CD4-positive, alpha-beta T cell treated with Interleukin-4 for 4 hours (primary cell): ENCODE measurements at regions not wholly inside any gene's neighbourhood (a gene's known extent, or its start where the extent isn't known, plus 50 kb on each side); places are given as distances from the start of the nearest gene placed in this dataset.
"Not testable (repeated sequence)": the region's sequence is repeated elsewhere in the genome, so short reads cannot be mapped to it uniquely, and the experiment has no call there.

Experiments used
- DNase-seq: peaks from one replicate; pipeline ENCODE4 v3.0.0-alpha.2; 2020

DNA sequence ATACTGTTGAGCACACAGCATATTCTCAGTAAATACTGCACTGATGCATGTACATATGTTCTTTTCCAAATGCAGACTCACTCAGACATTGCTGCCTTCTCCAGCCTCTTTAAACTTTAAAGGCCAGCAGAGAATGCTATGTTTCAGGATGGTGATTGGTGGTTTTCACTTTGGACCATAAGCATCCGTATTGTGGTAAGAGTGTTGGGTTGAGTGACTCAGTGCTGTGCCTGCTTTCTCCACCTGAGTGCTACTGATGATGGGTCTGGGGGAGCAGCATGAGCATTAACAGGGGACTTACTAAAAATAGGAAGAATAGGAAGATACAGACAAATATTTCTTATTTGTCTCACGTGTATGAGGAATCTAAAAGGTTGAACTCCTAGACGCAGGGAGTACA is 56.3 kb upstream of the ZNF92 start:
- DNase-seq: no peak

DNA sequence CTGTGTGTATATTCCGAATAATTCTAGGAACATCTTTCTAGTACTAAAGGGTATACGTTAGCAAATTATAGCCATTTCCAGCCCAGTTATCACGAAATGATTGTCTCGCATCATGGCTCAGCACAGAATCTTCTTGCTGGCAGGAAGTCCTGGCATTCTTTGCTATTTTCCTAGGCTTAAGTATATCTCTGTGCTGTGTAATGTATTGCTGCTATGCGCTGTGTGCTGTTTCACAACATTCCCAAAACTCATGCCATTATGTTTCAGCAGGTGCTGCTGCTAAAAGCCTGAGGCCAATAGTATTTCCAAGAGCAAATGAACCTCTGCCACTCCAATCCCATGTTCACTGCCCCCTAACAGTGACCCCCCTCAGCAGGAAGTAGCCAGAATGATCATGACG is 62.9 kb upstream of the ZNF92 start:
- DNase-seq: no peak

DNA sequence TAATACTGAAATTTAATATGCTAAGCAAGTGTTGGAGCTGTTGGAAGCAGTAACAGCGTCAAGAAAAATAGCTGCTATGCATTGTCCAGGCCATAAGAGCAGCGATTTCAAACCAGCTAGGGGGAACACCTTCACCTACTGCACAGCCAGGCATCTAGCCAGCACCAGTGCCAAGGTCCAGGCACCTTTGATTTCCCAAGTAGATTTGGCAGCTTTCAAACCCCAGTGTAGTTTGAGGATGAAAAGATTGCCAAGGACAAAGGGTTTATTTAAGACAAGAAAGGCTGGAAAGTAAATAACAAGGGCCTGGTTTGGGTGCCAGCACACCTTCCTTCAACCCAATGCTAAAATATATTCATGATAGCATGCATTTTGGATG is 65.4 kb upstream of the ZNF92 start:
- DNase-seq: no peak

DNA sequence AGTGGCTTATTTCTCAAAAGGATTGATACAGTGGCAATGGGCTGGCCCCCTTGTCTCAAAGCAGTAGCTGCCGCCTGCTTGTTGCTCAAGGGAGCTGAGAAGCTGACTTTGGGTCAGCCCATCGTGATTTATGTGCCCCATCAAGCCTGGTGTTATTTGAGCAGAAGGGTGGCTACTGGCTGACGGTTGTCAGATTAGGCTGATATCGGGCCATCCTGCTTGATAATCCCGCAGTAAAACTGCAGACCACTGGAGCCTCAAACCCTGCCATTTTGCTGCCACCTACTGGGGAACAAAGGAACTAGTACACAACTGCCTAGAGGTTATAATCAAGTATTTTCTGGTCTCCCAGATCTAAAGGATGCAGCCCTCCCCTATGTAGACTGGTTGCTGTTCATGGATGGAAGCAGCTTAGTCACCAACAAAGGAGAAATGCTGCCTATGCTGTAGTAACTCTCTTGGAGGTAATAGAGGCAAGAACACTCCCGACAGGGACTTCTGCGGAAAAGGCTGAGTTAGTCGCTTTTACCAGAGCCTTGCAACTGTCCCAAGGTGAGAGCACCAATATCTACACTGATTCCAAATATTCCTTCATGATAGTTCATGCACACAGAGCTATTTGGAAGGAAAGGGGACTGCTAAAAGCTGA is 65.9 kb upstream of the ZNF92 start:
- peak; percentile 41 for DNase-seq

DNA sequence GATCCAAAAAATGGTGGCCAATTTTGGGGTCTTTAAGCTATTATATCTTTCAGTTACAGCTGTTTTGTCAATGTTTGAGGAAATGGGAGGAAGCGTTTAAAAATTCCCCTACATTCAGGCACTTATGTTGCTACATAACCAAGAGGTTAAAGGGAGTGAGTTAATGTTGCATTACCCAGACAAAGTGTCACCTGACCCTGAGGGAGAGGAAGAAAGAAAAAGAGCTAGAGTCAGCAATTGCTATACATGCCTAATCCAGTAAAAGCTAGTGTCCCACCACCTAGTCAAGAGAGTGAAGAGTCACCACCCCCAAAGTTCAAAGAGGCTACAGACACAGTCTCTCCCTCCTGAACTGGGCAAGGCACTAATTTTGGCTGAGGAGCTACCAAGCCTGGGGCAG is 69.5 kb upstream of the ZNF92 start:
- no peak for DNase-seq

DNA sequence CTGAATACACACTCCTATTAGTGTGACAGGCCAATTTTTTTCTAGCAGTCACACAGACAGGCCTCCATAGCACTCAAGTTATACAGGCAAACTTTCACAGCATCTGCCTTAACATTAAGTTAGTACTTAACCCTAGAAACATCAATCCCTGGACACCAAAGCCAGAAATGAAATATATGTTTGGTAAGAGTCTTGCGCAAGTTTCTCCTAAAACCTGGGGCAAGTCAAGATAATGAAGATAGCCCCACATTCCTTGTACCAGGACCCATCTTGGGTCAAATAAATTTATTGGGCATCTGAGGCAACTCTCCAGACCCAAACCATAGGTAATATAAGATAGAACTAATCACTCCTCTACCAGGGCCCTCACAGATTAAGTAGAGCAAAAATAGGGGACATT is 70.8 kb upstream of the ZNF92 start:
- no peak for DNase-seq

DNA sequence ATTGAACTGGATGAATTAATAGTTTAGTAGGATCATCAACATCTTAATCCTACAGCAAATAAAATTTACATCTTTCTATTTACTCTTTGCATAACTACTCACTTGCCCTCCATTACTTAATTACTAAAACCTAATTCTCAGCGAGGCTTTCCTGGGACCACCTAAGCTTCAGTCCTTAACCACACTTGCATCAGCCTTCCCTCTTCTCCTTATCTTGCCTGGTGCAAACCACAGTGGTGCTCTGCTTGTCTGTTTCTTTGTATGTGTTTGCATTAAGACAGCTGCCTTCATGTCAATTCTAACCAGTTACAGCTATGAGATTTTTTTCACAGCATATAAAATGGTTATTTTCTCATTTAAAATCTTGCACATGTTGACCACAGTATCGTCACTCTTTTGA is 72.6 kb upstream of the ZNF92 start:
- DNase-seq: no peak

DNA sequence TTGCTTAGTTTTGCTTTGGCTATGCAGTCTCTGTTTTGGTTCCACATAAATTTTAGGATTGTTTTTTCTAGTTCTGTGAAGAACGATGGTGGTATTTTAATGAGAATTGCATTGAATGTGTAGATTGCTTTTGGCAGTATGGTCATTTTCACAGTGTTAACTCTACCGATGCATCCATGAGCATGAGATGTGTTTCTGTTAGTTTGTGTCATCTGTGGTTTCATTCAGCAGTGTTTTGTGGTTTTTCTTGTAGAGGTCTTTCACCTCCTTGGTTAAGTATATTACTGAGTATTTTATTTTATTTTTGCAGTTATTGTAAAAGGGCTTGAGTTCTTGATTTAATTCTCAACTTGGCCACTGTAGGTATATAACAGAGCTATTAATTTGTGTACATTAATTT is 78.2 kb upstream of the ZNF92 start:
- no peak for DNase-seq

DNA sequence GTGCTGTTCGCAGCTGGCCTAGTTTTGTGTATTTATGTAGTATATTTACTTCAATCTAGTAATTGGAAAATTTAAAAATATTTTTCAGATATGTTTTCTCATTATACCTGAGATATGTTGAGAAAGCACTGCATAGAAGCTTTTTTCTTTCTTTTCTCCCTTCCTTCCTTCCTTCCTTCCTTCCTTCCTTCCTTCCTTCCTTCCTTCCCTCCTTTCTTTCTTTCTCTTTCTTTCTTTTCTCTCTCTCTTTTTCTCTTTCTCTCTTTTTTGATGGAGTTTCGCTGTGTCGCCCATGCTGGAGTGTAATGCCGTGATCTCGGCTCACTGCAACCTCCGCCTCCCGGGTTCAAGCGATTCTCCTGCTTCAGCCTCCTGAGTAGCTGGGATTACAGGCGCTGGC is 83.3 kb upstream of the ZNF92 start:
- not testable (repeated sequence) for DNase-seq

DNA sequence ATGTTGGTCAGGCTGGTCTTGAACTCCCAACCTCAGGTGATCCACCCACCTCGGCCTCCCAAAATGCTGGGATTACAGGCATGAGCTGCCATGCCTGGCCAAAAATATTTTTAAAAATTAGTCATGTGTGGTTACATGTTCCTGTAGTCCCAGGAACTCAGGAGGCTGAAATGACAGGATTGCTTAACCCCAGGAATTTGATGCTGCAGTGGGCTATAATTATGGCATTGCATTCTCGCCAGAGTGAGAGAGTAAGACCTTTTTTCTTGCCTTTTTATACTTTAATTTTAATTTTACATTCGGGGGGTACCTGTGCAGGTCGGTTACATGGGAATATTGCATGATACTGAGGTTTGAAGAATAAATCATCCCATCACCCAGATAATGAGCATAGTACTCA is 86.6 kb upstream of the ZNF92 start:
- no peak for DNase-seq

DNA sequence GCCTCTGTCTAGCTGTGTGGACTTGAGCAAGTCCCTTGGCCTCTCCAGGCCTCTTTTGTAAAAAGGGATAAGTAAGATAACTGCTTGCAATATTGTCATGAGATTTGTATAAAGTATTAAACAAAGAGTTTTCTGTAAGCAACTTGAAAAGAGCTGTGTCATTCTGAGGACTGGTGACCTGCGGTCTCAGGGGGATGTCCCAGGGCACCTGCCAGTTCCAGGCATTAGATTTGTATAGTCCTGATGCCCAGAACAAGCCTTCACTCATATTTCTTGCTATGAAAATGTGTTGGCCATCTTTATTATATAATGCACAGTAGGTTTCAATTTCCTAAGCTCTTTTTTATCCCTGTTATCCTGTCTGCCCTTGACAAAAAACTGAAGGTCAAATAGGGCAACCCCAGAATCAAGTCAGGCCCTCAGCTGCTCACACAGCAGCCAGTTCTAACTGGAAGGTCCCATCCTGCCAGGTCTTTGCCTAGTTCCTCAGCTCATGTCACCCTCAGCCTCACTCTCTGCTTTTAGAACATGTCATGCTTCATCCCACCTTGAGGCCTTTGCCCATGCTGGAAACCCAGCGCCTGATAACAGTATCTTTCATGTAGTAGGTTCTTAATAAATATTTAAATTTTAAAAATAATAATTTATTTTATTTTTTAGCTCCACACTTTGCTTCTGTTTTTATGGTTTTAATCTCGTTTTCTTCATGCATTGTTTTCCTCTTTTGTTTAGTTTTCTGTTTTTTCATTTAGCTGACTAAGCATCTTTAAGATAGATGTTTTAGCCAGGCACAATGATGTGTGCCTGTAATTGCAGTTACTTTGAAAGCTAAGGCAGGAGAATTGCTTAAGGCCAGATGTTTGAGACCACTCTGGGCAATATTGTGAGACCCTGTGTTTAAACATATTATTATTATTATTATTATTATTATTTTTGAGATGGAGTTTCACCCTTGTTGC is 87.5 kb upstream of the ZNF92 start:
- no peak for DNase-seq

DNA sequence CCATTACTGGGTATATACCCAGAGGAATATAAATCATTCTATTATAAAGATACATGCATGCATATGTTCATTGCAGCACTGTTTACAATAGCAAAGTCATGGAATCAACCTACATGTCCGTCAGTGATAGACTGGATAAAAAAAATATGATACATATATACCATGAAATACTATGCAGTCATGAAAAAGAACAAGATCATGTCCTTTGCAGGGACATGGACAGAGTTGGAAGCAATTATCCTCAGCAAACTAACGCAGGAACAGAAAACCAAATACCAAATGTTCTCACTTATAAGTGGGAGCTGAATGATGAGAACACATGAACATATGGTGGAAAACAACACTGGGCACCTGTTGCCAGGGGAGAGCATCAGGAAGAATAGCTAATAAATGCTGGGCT is 88.4 kb upstream of the ZNF92 start:
- not testable (repeated sequence) for DNase-seq

DNA sequence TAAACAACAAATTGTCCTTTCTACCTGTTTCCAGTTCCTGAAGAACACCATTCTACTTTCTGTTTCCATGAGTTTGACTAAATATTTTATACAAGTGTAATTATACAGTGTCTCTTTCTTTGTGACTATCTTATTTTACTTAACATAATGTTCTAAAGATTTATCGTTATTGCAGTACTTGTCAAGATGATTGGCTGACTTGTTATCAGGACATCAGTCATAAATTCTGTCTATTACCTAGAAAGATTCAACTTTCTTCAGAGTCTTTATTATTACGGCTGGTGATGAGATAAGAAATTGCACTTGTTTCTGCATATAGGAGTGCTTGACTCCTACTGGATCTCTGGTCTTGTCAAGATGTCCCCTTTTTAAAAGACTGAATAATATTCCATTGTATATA is 93.9 kb upstream of the ZNF92 start:
- no peak for DNase-seq

DNA sequence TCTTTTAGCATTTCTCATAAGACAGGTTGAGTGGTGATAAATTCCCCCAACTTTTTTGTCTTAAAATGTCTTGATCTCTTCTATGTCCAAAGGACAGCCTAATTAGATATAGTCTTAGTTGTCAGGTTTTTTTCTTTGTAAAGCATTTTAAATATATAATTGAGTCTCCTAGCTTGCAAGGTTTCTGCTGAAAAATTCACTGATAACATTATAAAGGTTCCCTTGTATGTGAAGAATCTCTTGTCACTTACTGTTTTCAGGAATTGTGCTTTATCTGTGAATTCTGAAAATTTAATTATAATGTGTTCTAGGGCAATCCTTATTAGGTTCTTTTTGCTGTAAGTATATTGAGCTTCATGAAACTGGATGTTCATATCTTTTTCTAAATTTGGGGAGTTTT is 96.8 kb upstream of the ZNF92 start:
- no peak for DNase-seq

DNA sequence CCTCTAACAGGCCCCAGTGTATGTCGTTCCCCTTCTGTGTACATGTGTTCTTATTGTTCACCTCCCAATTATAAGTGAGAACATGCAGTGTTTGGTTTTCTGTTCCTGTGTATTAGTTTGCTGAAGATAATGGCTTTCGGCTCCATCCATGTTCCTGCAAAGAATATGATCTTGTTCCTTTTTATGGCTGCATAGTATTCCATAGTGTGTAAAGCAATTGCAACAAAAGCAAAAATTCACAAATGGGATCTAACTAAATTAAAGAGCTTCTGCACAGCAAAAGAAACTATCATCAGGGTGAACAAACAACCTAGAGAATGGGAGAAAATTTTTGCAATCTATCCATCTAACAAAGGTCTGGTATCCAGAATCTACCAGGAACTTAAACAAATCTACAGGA is 102.2 kb upstream of the ZNF92 start:
- DNase-seq: not testable (repeated sequence)

DNA sequence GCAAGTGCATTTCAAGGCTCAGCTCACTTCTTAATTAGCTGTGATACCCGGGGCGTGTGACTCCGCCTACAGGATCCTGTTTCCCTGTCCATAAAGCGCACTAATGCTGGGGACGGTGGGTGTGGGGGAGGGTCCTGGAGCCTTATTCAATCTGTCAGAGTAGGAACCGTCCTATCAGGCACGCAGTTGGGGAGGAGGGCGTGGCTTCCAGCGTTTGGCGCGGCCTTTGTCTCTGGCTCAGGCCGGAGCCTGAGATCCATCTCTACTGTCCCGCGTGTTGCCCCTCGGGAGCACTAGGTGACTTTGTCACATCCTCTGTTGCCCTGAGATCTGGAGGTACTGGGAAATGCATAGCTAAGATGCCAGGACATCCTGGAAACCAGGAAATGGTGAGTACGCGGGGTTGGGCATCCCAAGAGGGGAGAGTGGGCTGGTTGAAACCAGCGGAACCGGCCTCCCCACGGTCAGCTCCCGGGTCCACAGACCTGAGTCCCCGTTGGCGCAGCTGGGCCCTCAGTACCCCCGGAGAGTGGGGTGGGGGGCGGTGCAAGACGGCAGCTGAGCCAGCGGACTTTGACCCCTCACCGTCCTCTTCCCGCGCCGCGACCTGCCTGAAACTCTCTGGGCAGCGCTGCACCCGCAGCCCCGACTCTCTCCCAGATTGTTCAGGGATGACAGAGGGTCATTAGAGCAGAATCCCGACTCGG is 104.4 kb upstream of the ZNF92 start:
- no peak for DNase-seq

DNA sequence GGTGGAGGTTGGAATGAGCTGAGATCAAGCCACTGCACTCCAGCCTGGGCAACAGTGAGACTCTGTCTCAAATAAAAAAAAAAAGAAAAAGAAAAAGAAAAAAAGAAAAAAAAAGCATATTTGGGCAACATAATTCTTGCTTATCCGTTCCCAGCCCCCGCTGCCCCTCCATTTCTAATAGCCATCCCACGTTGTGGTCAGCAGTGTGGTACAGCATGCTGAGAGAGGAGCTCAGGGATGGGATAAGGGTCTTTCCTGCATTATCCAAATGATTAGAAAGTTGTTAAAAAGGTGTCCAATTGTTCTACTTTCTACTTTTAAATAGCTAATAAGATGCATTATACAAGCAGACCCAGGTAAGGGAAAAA is 104.9 kb upstream of the ZNF92 start:
- no peak for DNase-seq

DNA sequence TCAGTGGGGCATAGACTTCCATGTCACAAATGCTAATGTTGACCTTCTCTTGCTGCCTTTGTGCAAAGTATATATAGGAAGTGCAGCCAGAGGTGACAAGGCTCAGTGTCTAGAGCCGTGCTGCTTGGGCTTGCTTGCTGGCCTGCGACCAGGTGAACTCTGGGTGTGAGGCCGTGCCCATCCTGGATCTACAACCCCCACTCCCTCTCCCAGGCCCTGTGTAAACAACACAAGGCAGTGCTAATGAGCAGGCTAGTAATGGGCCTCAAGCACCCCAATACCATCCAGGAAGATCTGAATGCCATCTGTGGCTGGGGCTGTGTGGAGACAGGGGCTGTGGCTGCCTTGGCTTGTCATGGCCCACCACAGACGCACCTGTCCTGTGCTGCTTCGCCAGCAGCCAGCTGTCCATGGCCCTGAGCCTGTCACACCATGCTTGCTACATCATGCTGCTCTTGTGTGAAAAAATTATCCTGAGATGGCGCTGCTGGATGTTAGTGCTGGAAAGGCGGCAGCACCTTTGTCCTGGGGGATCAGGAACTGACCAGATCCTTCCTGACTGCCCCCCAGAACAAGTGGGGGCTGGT is 107.6 kb upstream of the ZNF92 start:
- no peak for DNase-seq

DNA sequence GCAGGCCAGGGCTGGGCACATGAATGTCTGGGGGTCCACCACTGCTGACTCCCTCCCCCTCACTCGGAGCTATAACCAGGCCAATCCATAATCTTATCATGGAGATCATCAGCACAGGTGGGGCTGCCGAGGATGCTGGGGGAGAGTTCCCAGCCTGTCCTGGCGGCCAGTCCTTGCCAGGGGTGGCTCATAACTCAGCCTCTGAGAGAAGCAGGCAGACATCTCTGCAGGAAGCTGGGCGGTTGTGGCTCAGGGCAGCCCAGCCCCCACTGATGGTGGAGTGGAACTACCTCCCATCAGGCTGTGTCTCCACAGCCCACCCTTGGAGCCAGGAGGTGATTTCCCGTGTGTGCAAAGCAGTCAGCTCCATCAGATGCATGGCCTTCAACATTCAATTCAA is 109.4 kb upstream of the ZNF92 start:
- no peak for DNase-seq

DNA sequence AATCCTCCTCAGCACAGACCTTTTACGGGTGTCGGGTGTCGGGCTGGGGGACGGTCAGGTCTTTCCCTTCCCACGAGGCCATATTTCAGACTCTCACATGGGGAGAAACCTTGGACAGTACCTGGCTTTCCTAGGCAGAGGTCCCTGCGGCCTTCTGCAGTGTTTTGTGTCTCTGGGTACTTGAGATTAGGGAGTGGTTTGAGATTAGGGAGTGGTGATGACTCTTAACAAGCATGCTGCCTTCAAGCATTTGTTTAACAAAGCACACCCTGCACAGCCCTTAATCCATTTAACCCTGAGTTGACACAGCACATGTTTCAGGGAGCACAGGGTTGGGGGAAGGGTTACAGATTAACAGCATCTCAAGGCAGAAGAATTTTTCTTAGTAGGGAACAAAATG is 113.0 kb upstream of the ZNF92 start:
- not testable (repeated sequence) for DNase-seq

DNA sequence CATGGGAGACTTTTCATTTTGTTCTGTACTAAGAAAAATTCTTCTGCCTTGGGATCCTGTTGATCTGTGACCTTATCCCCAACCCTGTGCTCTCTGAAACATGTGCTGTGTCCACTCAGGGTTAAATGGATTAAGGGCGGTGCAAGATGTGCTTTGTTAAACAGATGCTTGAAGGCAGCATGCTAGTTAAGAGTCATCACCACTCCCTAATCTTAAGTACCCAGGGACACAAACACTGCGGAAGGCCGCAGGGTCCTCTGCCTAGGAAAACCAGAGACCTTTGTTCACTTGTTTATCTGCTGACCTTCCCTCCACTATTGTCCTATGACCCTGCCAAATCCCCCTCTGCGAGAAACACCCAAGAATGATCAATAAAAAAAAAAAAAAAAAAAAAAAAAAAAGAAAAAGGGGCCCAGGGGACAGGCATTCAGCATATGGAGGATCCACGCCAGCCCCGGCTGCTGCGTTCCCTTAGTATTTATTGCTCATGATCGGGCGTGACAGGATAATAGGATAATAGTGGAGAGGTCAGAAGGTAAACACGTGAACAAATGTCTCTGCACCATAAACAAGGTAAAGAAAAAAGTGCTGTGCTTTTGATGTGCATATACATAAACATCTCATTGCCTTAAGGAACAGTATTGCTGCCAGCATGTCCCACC is 113.7 kb upstream of the ZNF92 start:
- not testable (repeated sequence) for DNase-seq

DNA sequence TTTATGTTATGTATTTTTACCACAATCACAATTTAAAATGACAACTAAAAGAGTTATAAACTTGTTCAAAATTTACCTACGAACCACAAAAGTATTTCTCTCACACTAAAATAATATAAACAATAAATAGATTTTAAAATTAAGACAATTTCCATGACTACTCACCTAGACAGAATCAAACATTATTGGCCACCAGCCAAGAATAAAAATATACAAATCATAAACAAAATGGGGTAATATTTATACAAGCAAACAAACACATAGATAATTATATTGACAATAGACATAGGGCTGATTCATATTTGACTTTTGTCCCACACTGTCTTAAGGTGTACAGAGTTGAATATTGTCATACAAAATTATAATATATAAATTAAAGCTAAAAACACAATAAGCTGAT is 119.6 kb upstream of the ZNF92 start:
- no peak for DNase-seq
